Thoracic aorta (tissue), 2 donors: ENCODE measurements at regions not wholly inside any gene's neighbourhood (a gene's known extent, or its start where the extent isn't known, plus 50 kb on each side); places are given as distances from the start of the nearest gene placed in this dataset.

Source experiments
- ATAC-seq: fragments of 150-250 bp; one replicate; pipeline ENCODE4 v1.8.0; 2017; ENCODE audit warnings: low read depth; ENCODE audit not compliant: insufficient number of reproducible peaks, low FRiP score
- DNase-seq: peaks from one replicate; pipeline ENCODE4 v3.0.0-alpha.2; 2020; ENCODE audit warnings: low spot score
- H3K27ac ChIP-seq, 2 donors: fragments of 200-600 bp; sonication (generic); 1 replicate in 1 of 2; 2 replicates in 1 of 2; pipeline ENCODE4 v1.5.1; 2016; ENCODE audit warnings: mild to moderate bottlenecking in 2 of 2, moderate library complexity in 2 of 2
- H3K27me3 ChIP-seq: fragments of 200-600 bp; sonication (generic); replicated peaks from 2 replicates; pipeline ENCODE4 v1.6.0; 2016; ENCODE audit warnings: mild to moderate bottlenecking; ENCODE audit not compliant: insufficient read depth
- H3K36me3 ChIP-seq: fragments of 200-600 bp; sonication (generic); one replicate; pipeline ENCODE4 v1.5.1; 2016
- H3K4me1 ChIP-seq, 2 donors: fragments of 200-600 bp; sonication (generic); 1 replicate in 1 of 2; 2 replicates in 1 of 2; pipeline versions ENCODE4 v1.5.1 to v1.6.0; 2016; ENCODE audit warnings: low read depth in 2 of 2, mild to moderate bottlenecking in 1 of 2; ENCODE audit not compliant: control insufficient read depth in 1 of 2
- H3K4me3 ChIP-seq: fragments of 200-600 bp; sonication (generic); 2 replicates; pipeline ENCODE4 v1.5.1; 2016; ENCODE audit warnings: mild to moderate bottlenecking
- H3K9me3 ChIP-seq: fragments of 200-600 bp; sonication (generic); 2 replicates; pipeline ENCODE4 v1.5.1; 2016
- CTCF ChIP-seq: fragments of 200-600 bp; sonication (generic); IDR thresholded peaks from one replicate; pipeline ENCODE4 v1.5.1; 2019; ENCODE audit warnings: antibody characterized with exemption

GRCh38 chr3:154794814-154795445 is 285.2 kb upstream of the MME start:
- Histone ChIP-seq H3K36me3 (no peaks in the 10 kb centered on the region), H3K27ac (no peak overlapping the region), H3K4me3 (no peak overlapping the region), H3K9me3 (no peaks in the 10 kb centered on the region), H3K4me1 (peaks cover 18 to 19% of the 10 kb centered on the region in 2 donors), H3K27me3 (no peaks in the 10 kb centered on the region)
- ATAC-seq: no peak
- DNase-seq: no peak
- no peak for TF ChIP-seq CTCF

- no peaks in the 10 kb centered on the region for H3K9me3 ChIP-seq
- H3K4me3 ChIP-seq: no peak overlapping the region
- no peaks in the 10 kb centered on the region for H3K36me3 ChIP-seq
- no peak for DNase-seq
- H3K27me3 ChIP-seq: no peaks in the 10 kb centered on the region
- TF ChIP-seq CTCF: no peak
- no peak for ATAC-seq
- H3K4me1 ChIP-seq: peaks cover 18 to 19% of the 10 kb centered on the region in 2 donors
- no peak overlapping the region for H3K27ac ChIP-seq
These were observed 285.7 kb upstream of the MME start for GRCh38 chr3:154794391-154794790.

GRCh38 chr3:154792828-154793227 is 287.3 kb upstream of the MME start:
- no peak overlapping the region for H3K27ac ChIP-seq
- ATAC-seq: no peak
- DNase-seq: no peak
- no peaks in the 10 kb centered on the region for H3K27me3 ChIP-seq
- no peaks in the 10 kb centered on the region for H3K9me3 ChIP-seq
- no peak for TF ChIP-seq CTCF
- H3K36me3 ChIP-seq: no peaks in the 10 kb centered on the region
- no peak overlapping the region for H3K4me3 ChIP-seq
- peaks cover 18 to 19% of the 10 kb centered on the region in 2 donors for H3K4me1 ChIP-seq

GRCh38 chr3:154791611-154792010 is 288.5 kb upstream of the MME start:
- DNase-seq: no peak
- H3K4me1 ChIP-seq: peaks cover 18 to 19% of the 10 kb centered on the region in 2 donors
- no peaks in the 10 kb centered on the region for H3K9me3 ChIP-seq
- H3K4me3 ChIP-seq: no peak overlapping the region
- no peak for TF ChIP-seq CTCF
- H3K27ac ChIP-seq: no peak overlapping the region
- H3K27me3 ChIP-seq: no peaks in the 10 kb centered on the region
- H3K36me3 ChIP-seq: no peaks in the 10 kb centered on the region
- no peak for ATAC-seq

- no peaks in the 10 kb centered on the region for H3K36me3 ChIP-seq
- no peak for ATAC-seq
- TF ChIP-seq CTCF: no peak
These were observed 293.4 kb upstream of the MME start for GRCh38 chr3:154786724-154787123.

More at GRCh38 chr3:154786724-154787123, 293.4 kb upstream of the MME start:
- H3K9me3 ChIP-seq: no peaks in the 10 kb centered on the region
- DNase-seq: no peak
- H3K4me3 ChIP-seq: no peak overlapping the region
- H3K27me3 ChIP-seq: no peaks in the 10 kb centered on the region
- no peak overlapping the region for H3K27ac ChIP-seq
- H3K4me1 ChIP-seq: no peaks in the 10 kb centered on the region
